ENCODE measurements at regions not wholly inside any gene's neighbourhood (a gene's known extent, or its start where the extent isn't known, plus 50 kb on each side); places are given as distances from the start of the nearest gene placed in this dataset.
"Not testable (repeated sequence)": the region's sequence is repeated elsewhere in the genome, so short reads cannot be mapped to it uniquely, and the experiment has no call there.

- no peak for DNase-seq (ENCODE audit: low spot score)
Measured at GRCh38 chr6:76840041-76840745, 623.1 kb downstream of the HTR1B start.

DNA sequence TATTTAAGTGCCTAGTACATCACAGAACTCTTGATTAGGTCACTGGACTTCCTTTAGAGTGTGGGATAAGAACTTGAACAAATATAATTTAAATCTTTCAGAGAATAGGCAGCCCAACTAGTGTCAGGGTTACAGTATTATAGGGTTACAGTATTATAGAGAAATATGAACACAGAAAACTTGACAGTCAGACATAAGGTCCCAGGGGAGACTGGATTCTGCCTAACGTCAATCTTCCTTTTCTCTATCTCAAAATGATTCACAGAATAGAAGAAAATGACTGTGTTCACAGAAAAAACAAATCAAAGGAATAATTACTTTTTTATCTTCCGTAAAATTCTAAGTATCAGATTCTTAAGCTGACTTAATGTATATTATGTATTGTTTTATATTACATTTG lies 623.8 kb downstream of the HTR1B start:
- no peak for DNase-seq (ENCODE audit: low spot score)

- no peak for DNase-seq (ENCODE audit: low spot score)
Measured at GRCh38 chr6:76837564-76837963, 625.7 kb downstream of the HTR1B start.

DNA sequence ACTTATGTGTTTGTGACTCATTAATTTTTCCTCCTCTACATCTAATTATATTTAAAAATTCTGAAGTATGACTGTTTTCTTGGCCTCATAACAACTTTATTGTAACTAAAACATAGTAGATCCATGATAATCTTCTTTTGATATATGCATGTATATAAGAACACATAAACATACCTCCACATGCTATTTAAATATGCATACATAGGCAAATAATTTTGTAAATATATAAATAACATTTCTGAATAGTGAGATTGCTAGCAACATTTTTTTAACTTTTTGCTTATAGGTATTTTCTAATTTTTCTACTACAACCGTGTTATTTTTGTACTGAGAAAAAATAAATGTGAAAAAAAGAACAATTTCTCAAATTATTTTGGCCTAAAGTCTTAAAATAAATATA lies 627.6 kb downstream of the HTR1B start:
- DNase-seq (ENCODE audit: low spot score): no peak

DNA sequence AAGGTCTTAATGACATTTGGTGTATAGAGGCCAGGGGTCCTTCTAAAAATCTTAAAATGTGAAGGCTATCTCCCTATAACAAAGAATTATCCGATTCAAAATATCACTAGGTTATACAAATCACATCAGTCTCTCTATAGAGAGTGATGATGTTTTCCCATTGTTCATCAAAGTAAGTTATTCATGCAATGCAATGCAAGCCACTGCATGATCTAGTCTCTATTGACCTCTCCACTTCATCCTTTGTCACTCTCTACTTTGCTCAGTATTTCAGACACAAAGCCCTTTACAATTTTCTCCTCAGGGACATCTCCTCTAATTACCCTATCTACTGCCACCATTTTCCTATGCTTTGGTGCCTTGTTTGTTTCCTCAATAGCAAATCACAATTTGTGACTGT lies 628.0 kb downstream of the HTR1B start:
- no peak for DNase-seq (ENCODE audit: low spot score)

- no peak for DNase-seq (ENCODE audit: low spot score)
Measured at GRCh38 chr6:76834399-76834798, 628.9 kb downstream of the HTR1B start.

DNA sequence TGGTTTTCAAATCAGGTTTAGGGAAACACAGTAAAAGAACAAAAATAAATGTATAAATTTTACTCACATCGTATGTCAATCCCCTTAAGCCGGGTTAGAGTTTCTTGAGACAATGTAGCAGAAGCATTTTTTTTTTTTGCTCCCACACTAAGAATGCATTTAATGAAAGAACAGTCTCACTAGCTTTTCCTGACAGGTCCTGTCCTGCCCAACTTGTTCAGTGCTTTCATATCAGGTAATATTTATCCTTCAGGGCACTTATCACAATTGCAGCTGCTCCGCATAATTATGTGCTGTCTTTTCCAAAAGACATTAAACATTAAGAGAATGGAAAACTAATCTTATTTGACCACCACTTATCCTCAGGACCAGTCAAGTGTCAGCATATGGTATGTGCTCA lies 632.0 kb downstream of the HTR1B start:
- DNase-seq (ENCODE audit: low spot score): no peak

DNA sequence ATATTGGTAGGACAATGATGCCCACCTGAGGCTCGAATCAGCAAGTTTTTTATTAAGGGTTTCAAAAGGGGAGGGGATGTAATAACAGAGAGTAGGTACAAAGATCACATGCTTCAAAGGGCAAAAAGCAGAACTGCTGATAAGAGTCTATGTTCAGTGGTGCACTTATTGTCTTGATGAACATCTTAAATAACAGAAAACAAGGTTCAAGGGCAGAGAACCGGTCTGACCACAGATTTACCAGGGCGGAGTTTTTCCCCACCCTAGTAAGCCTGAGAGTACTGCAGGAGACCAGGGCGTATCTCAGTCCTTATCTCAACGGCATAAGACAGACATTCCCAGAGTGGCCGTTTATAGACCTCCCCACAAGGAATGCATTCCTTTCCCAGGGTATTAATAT lies 639.7 kb downstream of the HTR1B start:
- DNase-seq (ENCODE audit: low spot score): not testable (repeated sequence)

GRCh38 chr6:76818451-76818850 lies 644.8 kb downstream of the HTR1B start:
- DNase-seq (ENCODE audit: low spot score): no peak

DNA sequence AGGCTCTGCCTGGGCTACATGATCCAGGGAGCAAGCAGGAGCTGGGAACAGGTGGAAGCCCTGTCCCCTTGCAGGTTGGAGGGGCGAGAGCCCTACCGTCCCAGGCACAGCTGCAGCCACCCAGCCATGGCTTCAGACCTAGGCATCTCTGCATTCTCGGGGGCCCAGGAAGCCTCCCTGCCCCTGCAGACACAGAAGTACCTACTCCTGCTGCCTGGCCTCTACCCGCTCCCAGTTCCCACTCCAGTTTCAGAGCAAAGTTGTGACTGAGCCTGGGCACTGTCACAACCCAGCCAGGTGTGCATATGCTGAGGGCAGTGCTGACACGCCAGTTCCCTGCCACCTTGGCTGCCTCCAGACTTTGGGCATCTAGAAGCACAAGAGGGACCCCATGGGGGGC lies 645.9 kb downstream of the HTR1B start:
- no peak for DNase-seq (ENCODE audit: low spot score)

DNA sequence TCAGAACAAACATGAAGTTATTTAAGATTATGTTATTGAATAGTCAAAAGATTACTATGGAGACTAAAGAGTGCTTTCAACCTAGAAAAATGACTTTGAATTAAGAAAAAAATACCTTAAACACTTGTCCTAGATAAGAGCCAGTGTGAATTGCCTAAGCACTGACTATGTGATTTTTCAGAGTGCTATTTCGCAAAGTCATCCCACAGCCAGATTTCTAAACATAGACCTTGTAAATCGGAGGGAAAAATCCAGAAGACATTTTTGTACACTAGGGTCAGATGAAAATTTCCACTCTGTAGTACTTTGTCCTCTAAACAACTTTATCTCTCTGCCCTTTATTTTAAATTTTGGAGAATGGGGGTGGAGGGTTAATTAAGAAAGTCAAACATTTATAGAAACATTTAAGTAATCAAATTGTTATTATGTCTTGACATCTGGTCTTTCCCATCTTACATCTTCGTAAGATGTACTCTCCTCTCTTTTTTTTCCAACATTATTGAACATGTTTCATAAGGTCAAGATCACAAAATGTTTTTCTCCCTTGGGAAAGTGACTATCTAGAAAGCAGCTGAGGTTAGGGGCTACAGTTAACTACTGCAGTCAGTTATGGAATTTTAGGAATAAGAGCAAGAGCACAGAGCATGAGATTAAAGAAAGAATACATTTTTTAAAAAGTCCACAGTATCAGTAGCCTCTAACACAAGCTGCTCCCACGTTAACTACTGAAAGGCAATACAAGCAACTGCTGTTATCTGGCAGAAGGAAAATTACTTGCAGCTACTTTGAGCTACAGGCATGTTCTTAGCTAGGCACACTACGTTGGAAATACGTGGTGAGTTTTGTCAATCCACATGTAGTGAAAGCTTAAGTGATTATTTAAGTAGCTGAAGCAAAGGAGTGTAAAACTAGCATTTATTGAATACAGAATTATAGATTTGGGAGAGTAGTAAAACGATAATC lies 648.5 kb downstream of the HTR1B start:
- DNase-seq (ENCODE audit: low spot score): no peak

GRCh38 chr6:76810286-76810685 lies 653.0 kb downstream of the HTR1B start:
- DNase-seq (ENCODE audit: low spot score): no peak

GRCh38 chr6:76803038-76803580 lies 660.2 kb downstream of the HTR1B start:
- no peak for DNase-seq (ENCODE audit: low spot score)

DNA sequence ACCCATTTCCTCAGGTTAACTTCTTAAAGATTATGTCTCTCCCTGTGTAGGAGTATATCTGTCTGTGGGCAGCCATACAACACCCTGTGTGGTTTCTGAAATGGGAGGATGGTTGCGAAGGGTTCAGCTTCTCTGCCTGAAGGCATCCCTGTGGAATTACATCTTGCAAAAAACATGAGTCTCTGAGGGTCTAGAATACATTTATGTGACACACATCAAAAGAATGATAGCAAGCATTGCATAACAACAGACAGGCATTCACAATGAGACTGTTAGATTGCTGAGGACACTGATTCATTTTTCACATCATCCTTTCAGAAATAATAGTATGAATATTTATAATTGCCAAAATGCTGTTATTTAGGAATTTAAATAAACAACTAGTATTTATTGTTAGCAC lies 670.9 kb downstream of the HTR1B start:
- DNase-seq (ENCODE audit: low spot score): no peak

DNA sequence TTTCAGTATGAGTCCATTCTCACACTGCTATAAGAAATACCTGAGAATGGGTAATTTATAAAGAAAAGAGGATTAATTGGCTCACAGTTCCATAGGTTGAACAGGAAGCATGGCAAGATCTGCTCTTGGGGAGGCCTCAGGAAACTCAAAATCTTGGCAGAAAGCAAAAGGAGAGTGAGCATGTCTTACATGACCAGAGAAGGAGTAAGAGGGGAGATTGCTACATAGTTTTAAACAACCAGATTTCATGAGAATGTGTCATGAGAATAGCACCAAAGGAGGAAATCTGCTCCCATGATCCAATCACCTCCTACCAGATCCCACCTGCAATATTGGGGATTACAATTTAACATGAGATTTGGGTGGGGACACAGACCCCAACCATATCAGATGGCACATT lies 672.4 kb downstream of the HTR1B start:
- no peak for DNase-seq (ENCODE audit: low spot score)

DNA sequence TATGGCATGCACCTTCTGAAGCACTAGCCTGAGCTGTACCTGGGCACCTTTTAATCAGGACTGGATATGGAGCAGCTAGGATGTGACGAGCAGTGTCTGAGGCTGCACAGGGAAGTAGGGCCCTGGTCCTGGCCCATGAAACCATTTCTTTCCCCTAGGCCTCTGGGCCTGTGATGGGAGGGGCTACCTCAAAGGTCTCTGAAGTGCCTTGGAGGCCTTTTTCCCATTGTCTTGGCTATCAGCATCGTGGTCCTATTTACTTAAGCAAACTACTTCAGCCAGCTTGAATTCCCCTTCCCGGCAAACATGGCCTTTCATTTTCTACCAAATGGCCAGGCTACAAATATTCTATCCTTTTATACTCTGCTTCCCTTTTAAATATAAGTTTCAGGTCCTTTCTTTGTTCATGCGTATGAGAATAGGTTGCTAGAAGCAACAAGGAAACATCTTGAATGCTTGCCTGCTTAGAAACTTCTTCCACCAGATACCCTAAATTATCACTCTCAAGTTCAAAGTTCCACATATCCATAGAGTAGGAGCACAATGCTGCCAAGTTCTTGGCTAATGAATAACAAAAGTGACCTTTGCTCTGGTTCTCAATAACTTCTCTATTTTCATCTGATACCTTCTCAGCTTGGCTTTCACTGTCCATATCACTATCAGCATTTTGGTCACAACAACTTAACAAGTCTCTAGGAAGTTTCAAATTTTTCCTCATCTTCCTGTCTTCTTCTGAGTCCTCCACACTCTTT lies 673.1 kb downstream of the HTR1B start:
- DNase-seq (ENCODE audit: low spot score): no peak

DNA sequence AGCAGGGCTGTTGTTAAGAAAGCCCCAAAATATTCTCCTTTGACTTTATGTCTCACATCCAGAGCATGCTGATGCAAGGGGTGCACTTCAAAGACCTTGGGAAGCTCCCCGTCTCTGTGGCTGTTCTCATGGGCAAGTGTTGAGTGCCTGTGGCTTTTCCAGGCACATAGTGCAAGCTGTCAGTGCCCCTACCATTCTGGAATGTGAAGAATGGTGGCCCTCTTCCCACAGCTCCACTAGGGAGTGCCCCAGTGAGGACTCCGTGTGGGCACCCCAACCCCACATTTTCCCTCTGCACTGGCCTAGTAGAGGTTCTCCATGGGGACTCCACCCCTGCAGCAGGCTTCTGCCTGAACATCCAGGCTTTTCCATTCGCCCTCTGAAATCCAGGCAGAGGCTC lies 673.7 kb downstream of the HTR1B start:
- DNase-seq (ENCODE audit: low spot score): no peak

GRCh38 chr6:76788155-76788554 lies 675.1 kb downstream of the HTR1B start:
- no peak for DNase-seq (ENCODE audit: low spot score)

GRCh38 chr6:76779068-76779467 lies 684.2 kb downstream of the HTR1B start:
- no peak for DNase-seq (ENCODE audit: low spot score)

DNA sequence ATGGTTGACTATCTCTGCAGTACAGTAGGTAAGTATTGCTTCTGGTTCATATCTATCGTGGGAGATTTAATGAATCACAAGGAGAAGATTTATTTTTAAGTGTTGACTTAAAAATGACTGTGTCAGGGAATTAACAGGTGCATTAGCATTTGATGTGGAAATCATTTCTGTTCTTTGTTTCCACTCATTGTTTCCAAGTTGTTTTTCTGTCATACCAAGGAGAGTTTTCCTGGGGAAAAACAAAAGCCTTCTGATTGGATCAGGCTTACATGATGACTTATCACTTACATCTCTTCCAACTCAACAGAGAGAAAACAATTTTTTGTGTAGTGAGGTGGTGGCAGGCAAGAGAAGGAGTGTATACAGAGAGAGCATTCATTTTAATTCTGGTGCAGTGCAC lies 686.4 kb downstream of the HTR1B start:
- no peak for DNase-seq (ENCODE audit: low spot score)

GRCh38 chr6:76774781-76775384 lies 688.4 kb downstream of the HTR1B start:
- DNase-seq (ENCODE audit: low spot score): no peak

- no peak for DNase-seq (ENCODE audit: low spot score)
Measured at GRCh38 chr6:76772951-76773350, 690.3 kb downstream of the HTR1B start.
